ENCODE measurements at regions not wholly inside any gene's neighbourhood (a gene's known extent, or its start where the extent isn't known, plus 50 kb on each side); places are given as distances from the start of the nearest gene placed in this dataset.

- TF ChIP-seq POLR2A (IDR thresholded peaks at IDR 0.05) = no peak
- TF ChIP-seq CTCF (IDR thresholded peaks at IDR 0.05) = no peak
Measured at GRCh38 chrX:4710618-4711433, 997.4 kb upstream of the PRKX start.

Measured in lower leg skin (tissue), 3 donors.